WTC11 (cell line): ENCODE measurements at regions not wholly inside any gene's neighbourhood (a gene's known extent, or its start where the extent isn't known, plus 50 kb on each side); places are given as distances from the start of the nearest gene placed in this dataset.

ENCODE experiments used
- ESRRA ChIP-seq: sonication (generic); formaldehyde crosslinking; IDR thresholded peaks from 2 replicates; pipeline ENCODE4 v1.8.1; 2022; ENCODE audit warnings: mild to moderate bottlenecking, missing genetic modification reagents, borderline replicate concordance
- HMGA2 ChIP-seq: fragments of 250-450 bp; sonication (Bioruptor Pico); IDR thresholded peaks from 2 replicates; pipeline ENCODE4 v1.4.0; 2021; ENCODE audit warnings: mild to moderate bottlenecking, moderate library complexity
- TF ChIP-seq, protein P1 (sequence below): fragments of 200-600 bp; IDR thresholded peaks from 2 replicates; pipeline ENCODE4 v1.8.0; 2022; ENCODE audit warnings: antibody characterized with exemption
- TF ChIP-seq, protein P2 (sequence below): sonication (generic); formaldehyde crosslinking; IDR thresholded peaks from 2 replicates; pipeline ENCODE4 v1.8.0; 2023; ENCODE audit warnings: missing genetic modification reagents, mild to moderate bottlenecking, borderline replicate concordance

DNA sequence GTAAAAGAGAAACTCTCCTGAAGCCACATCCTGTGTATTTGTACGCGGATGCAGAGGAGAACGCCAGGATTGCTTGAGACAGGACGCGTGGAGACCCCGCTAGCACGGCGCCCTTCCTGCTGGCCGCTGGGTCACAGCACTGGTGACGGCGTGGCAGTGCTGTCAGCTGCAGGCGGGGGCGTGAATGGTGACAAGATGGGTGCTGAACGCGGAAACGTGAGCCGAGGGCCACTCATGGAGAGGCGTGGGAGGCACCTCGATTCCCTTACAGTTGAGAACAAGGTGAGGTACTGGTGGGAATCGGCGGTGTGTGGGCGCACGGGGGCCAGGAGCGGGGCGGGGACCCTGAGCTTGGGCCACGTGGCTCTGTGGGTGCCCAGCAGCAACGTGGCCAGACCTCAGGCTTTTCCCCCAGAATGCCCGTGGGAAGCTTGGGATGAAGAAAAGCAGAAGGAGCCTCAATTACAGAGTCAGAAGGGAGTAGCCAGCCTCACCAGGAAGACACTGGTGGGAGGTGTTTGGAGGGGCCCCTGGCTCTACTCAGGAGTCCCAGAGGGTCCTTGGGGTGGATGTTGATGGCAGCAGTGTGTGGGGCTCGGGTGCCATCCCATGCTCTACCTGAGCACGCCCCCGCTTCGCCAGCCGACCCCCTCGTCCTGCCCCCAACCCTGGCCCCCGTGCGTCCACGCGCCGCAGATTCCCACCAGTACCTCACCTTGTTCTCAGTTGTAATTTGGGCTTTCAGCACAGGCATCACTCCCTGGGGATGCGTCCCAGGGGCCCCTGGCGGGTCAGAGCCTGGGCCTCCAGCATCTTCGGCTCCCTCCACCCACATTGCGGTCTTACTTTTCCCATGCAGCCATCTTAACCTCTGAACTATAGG, 208.4 kb upstream of the TCERG1L start:
- no peak for TF ChIP-seq HMGA2 (CRISPR knock-in tag)
- TF ChIP-seq, protein P1, sequence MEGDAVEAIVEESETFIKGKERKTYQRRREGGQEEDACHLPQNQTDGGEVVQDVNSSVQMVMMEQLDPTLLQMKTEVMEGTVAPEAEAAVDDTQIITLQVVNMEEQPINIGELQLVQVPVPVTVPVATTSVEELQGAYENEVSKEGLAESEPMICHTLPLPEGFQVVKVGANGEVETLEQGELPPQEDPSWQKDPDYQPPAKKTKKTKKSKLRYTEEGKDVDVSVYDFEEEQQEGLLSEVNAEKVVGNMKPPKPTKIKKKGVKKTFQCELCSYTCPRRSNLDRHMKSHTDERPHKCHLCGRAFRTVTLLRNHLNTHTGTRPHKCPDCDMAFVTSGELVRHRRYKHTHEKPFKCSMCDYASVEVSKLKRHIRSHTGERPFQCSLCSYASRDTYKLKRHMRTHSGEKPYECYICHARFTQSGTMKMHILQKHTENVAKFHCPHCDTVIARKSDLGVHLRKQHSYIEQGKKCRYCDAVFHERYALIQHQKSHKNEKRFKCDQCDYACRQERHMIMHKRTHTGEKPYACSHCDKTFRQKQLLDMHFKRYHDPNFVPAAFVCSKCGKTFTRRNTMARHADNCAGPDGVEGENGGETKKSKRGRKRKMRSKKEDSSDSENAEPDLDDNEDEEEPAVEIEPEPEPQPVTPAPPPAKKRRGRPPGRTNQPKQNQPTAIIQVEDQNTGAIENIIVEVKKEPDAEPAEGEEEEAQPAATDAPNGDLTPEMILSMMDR, result no peak
- TF ChIP-seq ESRRA, result no peak
- TF ChIP-seq, protein P2, sequence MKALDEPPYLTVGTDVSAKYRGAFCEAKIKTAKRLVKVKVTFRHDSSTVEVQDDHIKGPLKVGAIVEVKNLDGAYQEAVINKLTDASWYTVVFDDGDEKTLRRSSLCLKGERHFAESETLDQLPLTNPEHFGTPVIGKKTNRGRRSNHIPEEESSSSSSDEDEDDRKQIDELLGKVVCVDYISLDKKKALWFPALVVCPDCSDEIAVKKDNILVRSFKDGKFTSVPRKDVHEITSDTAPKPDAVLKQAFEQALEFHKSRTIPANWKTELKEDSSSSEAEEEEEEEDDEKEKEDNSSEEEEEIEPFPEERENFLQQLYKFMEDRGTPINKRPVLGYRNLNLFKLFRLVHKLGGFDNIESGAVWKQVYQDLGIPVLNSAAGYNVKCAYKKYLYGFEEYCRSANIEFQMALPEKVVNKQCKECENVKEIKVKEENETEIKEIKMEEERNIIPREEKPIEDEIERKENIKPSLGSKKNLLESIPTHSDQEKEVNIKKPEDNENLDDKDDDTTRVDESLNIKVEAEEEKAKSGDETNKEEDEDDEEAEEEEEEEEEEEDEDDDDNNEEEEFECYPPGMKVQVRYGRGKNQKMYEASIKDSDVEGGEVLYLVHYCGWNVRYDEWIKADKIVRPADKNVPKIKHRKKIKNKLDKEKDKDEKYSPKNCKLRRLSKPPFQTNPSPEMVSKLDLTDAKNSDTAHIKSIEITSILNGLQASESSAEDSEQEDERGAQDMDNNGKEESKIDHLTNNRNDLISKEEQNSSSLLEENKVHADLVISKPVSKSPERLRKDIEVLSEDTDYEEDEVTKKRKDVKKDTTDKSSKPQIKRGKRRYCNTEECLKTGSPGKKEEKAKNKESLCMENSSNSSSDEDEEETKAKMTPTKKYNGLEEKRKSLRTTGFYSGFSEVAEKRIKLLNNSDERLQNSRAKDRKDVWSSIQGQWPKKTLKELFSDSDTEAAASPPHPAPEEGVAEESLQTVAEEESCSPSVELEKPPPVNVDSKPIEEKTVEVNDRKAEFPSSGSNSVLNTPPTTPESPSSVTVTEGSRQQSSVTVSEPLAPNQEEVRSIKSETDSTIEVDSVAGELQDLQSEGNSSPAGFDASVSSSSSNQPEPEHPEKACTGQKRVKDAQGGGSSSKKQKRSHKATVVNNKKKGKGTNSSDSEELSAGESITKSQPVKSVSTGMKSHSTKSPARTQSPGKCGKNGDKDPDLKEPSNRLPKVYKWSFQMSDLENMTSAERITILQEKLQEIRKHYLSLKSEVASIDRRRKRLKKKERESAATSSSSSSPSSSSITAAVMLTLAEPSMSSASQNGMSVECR, result no peak
